Stimulated activated CD8-positive, alpha-beta memory T cell treated with anti-CD3 and anti-CD28 coated beads, Interleukin-7, amount 100 ng/mL, for 1 hour (primary cell): ENCODE measurements at regions not wholly inside any gene's neighbourhood (a gene's known extent, or its start where the extent isn't known, plus 50 kb on each side); places are given as distances from the start of the nearest gene placed in this dataset.
"Not testable (repeated sequence)": the region's sequence is repeated elsewhere in the genome, so short reads cannot be mapped to it uniquely, and the experiment has no call there.

Source experiments
- DNase-seq, 2 donors: peaks; one replicate each; pipeline ENCODE4 v3.0.0-alpha.2; 2020; ENCODE audit warnings: low read depth in 2 of 2

DNA sequence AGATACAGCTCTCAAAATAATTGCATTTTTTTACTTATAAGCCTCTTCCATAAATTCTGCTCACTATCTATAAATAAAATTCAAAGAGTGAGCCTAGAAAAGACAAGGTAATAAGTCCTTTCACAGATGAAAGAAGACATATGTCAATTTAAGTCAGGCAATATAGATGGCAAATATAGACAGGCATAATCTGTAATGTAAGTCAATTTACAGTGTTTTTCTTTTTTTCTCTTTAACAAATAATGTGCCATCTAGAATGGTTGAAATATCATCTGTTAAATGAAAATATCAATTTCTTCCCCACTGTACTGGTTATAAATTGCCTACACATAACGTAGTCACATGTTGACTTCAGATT lies 1409.2 kb upstream of the GOT2 start:
- no peak for DNase-seq

- no peak for DNase-seq
These were observed 1408.7 kb upstream of the GOT2 start for GRCh38 chr16:60142619-60143347.

- DNase-seq, result no peak
These were observed 1403.8 kb upstream of the GOT2 start for GRCh38 chr16:60137891-60138290.

DNA sequence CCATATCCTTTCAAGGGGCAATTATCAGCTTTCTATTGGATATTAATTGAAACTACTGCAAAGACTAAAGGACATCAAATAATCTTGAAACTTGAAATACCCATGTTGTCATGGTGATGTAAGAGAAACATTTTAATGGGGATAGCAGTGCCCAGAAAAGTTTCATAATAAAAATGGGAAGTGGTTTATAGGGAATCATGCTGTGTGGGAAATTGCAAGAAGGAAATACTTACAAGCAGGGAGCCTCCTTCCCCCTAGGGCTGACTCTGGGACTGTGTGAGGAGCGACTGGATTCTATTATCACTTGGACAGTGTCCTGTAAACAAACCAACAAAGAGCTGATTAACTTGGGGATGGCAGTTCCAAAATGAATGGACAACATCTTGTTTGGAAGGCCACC lies 1393.1 kb upstream of the GOT2 start:
- no peak for DNase-seq

GRCh38 chr16:60126115-60126514 lies 1392.0 kb upstream of the GOT2 start:
- not testable (repeated sequence) for DNase-seq

DNA sequence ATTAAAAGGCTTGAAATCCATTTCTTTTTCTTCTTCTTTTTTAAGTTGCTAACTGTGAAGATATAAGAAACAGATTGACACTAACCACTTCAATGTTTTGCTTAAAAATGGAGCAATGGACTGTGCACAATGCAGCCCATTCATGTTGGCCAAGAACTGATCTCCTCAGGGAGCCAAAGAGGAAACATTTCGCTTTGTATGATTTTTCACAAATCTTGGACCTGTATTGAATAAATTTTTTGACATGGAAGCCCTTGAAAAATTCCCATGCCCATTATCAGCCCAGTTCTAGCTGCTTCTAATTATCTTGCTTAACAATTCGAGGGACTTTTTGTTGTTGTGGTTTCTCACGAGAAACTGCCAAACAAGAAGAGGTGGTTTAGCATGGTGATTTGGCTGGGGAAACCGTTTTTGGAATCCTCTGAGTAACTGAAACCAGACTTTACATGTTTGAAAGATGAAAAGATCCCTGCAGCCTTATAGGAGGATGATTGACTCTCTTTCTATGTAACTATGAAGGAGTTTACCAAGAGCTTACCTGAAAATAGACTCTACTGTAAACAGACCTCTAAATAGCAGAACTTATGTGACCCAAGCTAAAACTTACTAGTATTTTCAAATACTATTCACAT lies 1389.4 kb upstream of the GOT2 start:
- no peak for DNase-seq

DNA sequence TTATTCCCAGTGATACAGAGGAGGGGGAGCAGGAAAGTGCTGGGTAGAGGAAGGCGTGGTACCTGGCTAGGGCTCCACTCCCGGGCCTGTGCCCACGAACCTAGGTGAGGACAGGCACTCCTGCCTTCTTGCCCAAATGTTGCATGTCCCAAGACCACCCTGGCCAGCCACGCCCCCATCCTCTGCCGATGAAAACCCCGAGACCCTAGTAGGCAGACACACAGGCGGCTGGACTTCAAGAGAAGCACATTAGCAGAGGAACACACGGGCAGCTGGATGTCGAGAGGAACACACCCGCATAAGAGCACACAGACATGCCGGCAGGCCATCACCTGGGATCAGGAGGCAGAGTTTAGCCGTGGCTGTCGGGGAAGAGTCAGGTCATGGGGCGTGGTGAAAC lies 1386.5 kb upstream of the GOT2 start:
- no peak for DNase-seq

- DNase-seq, result no peak
These were observed 1376.4 kb upstream of the GOT2 start for GRCh38 chr16:60110531-60110930.

GRCh38 chr16:60107871-60108270 lies 1373.8 kb upstream of the GOT2 start:
- DNase-seq, result no peak

GRCh38 chr16:60107437-60107836 lies 1373.3 kb upstream of the GOT2 start:
- no peak for DNase-seq

DNA sequence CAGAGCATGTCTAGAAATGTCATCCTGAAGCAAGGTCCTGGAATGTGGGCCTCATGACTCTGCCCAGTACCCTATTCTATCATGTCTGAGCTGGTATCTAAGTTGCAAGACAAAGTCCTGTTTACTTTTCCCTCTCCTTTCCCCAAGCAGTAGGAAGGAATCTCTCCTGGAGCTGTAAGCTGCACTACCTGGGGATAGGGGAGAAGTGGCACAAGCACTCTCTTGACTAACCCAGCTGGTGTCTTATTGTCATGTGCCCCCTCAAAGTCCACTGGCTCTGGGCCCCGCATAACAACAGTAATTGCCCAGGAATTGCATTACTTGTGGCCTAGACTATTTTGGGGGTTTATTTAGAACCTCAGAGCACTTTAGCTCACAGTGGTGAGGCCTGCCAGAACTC lies 1366.3 kb upstream of the GOT2 start:
- no peak for DNase-seq

GRCh38 chr16:60091529-60091928 lies 1357.4 kb upstream of the GOT2 start:
- DNase-seq, result no peak

DNA sequence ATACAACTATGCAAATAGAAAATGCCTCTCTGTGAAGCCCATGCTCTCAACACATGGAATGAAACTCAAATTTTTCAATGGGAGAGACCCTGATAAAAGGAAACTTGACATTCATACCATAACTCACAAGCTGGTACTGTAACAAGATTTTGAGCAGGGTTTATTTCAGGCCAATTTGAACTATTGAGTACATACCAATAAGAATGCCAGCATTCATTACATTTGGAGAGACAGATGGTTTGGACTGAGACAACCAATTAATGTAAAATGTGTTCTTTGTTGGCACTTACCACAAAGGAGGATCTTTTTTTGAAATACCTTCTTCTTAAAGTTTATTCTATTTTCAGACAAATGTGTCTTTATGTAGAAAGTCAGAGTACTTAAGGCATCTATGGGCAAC lies 1357.0 kb upstream of the GOT2 start:
- no peak for DNase-seq

DNA sequence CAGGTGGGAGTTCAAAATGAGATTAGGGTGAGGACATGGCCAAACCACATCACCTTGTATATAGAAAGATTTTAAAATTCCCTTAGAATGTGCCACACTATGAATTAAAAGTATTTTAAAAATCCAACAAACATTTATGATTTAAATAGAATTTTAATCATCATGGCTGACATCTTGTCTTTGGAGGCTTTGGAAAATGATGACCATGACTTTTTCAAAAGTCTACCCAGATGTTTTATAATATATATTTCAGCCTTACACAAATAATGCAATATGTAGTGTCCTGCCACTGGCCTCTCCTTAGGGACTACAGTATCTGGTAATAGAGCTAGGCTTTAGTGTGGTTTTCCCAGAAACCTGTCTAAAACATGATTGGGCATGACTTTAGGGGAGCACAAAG lies 1353.4 kb upstream of the GOT2 start:
- DNase-seq, result no peak

DNA sequence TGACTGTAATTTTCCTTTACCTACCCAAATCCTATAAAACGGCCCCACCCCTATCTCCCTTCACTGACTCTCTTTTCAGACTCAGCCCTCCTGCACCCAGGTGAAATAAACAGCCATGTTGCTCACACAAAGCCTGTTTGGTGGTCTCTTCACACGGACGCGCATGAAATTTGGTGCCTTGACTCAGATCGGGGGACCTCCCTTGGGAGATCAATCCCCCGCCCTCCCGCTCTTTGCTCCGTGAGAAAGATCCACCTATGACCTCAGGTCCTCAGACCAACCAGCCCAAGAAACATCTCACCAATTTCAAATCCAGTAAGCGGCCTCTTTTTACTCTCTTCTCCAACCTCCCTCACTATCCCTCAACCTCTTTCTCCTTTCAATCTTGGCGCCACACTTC lies 1344.7 kb upstream of the GOT2 start:
- DNase-seq, result not testable (repeated sequence)

- DNase-seq, result no peak
These were observed 1343.7 kb upstream of the GOT2 start for GRCh38 chr16:60077861-60078260.

DNA sequence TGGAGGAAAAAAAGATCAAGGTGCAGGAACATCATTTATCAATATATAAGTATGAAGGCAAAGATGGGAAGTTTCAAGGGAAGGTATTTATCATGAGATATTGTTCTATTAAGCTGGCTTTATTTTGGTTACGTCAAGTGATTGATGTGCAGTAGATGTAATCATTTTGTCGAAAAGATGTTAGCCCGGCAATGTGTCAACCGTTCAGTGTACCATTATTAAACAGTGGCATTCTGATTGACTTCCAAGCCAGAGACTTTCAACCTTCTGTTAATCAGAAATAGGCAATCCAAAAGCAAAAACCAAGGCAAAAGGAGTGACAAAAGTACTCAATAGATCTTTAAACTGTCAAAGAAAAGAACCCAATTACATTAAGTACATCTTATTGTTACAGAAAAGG lies 1340.3 kb upstream of the GOT2 start:
- DNase-seq, result no peak

GRCh38 chr16:60073376-60073775 lies 1339.3 kb upstream of the GOT2 start:
- no peak for DNase-seq

DNA sequence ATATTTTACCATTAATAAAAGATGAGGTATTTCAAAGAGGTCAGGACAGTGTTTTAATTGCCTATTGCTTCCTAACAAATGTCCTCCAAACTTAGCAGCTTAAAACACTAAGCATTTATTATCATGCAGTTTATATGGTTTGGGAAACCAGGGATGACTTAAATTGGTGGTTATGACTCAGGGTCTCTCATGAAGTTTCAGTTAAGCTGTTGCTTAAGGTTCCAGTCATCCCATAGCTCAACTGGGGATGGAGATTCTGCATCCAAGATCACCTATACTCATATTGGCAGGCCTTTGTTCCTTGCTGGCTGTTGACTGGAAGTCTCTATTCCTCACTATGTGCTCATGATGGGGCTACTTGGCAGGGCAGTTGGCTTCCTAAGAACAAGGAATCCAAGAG lies 1329.9 kb upstream of the GOT2 start:
- no peak for DNase-seq

DNA sequence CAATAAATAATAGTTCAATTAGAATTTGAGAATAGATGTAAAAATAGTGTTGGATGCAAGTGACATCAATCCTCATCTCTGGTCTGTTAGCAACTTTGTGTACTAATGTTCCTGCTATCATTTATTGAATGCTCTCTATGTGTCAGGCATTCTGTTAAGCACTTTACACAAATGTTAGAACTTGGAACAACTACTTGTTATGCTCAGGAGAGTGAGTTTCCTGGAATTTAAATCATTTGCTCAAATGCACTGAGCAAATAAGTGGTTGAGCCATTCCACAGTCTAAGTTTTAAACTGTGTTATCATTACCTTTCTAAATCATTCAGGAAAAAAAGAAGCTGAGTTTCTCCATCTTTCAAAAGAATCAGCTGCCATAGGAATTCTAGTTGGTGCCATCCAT lies 1327.3 kb upstream of the GOT2 start:
- DNase-seq, result no peak

DNA sequence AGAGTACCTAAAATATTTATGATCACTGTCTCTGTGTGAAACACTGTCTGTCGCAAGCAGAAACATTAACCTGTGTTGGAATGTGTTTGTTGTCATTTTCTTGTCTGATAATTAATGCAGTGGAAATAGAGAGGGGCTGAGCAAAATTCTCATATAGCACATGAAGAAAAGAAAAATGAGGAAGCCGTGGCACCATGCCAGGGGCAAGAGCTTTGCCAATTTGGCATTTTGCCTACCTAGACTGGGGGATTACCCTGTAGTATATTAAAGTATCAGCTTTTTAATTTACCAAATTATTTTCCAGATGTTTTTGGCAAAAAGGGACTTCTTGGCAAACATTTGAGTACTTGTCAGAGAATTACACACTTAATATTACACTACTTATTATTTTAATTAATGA lies 1326.6 kb upstream of the GOT2 start:
- DNase-seq, result no peak

- DNase-seq, result no peak
These were observed 1325.0 kb upstream of the GOT2 start for GRCh38 chr16:60059141-60059540.

DNA sequence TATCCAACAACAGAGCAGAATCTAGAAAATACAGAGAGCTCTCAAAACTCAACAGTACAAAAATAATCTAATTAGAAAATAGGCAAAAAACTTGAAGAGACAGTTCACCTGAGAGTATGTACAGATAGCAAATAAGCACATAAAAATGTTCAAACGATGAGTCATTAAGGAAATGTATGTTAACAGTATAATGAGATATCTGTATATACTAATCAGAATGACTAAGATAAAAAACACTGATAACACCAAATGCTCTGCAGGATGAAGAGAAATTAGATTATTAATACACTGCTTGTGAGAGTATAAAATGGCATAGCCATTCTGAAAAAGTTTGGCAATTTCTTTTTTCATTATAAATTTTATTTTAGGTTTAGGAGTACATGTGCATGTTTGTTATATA lies 1307.6 kb upstream of the GOT2 start:
- DNase-seq, result no peak

DNA sequence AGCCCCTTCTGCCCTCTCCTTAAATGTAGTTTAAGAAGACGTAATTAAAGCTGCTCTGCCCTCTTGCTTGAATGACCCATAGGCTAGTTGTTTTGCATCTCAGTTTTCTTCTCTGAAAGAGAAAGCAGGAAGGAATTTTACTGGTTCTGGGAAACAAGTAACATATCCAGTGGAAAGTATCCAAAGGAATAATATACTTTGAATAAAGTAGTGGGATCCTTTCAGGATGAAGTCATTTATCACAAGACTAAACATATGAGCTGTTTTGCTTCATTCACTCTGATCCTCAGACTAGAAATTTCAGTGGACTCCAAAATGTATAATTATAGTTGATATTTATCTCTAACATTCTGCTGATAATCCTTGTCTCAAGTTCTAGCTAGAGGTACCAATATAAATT lies 1297.6 kb upstream of the GOT2 start:
- DNase-seq, result no peak
